Pancreas (tissue), 10 donors: ENCODE measurements at regions not wholly inside any gene's neighbourhood (a gene's known extent, or its start where the extent isn't known, plus 50 kb on each side); places are given as distances from the start of the nearest gene placed in this dataset.

Experiments used
- ATAC-seq, 4 donors: fragments of 200-7000 bp; cut with Tn5 transposase; one replicate each; pipeline versions ENCODE4 v1.8.0 to v1.9.1; 2020; ENCODE audit warnings: mild to moderate bottlenecking in 4 of 4, moderate library complexity in 4 of 4
- DNase-seq, 6 donors: peaks; one replicate each; pipeline ENCODE4 v3.0.0-alpha.2; 2020
- FAIRE-seq: peaks from 2 replicates; lab custom pipeline; 2012; peaks lifted over from hg19 to GRCh38; lab: Jason Lieb, UNC
- H3K27ac ChIP-seq, 4 donors: fragments of 200-600 bp; sonication (generic); 1 replicate in 3 of 4; 2 replicates in 1 of 4; pipeline versions ENCODE4 v1.5.0 to v1.8.0; 2020
- H3K27me3 ChIP-seq, 4 donors: fragments of 200-600 bp; one replicate each; pipeline ENCODE4 v1.8.0; 2021
- H3K36me3 ChIP-seq, 3 donors: fragments of 200-600 bp; sonication (generic) in 1 of 3; one replicate each; pipeline versions ENCODE4 v1.5.0 to v1.8.0; 2020 to 2021
- H3K4me1 ChIP-seq, 3 donors: fragments of 200-600 bp; one replicate each; pipeline ENCODE4 v1.8.0; 2021
- H3K4me3 ChIP-seq, 4 donors: fragments of 200-600 bp; sonication (generic) in 2 of 4; one replicate each; pipeline versions ENCODE4 v1.5.0 to v1.8.0; 2020 to 2021
- H3K9me3 ChIP-seq, 4 donors: fragments of 200-600 bp; one replicate each; pipeline ENCODE4 v1.8.0; 2021
- WGBS, 2 donors: extraction: QIAGEN DNeasy Blood & Tissue Kit; methylation state at CpG; one replicate each; pipeline ENCODE4 v1.1.7; 2013; 5-methylcytosine and 5-hydroxymethylcytosine counted together
- intact Hi-C, 3 donors: fragments of 100-400 bp; cut with DNase I; formaldehyde crosslinking; loops; one replicate each; pipeline versions ENCODE4 v1.11.1 to v1.14.2; 2022
- TF ChIP-seq, protein P1 (sequence below), 4 donors: fragments of 200-600 bp; sonication (generic) in 3 of 4; IDR thresholded peaks; one replicate each; pipeline versions ENCODE4 v1.5.0 to v1.8.0; 2021; ENCODE audit warnings: antibody characterized with exemption in 4 of 4
- donor health status: healthy with polysubstance abuse.
- donor health status: DM: no; HTN: no; CAD: no; lungs with moderate emphysema.
- donor health status: DM: no; HTN: no; CAD: no.
- donor health status: control.
- donor health status: control.
- donor health status: Bipolar disorder and iron deficiency.
- donor health status: DM: yes; HTN: yes; CAD: no.
- donor health status: DM: no; HTN: no; CAD: no.
- donor health status: DM: no; HTN: no; CAD: no.
- donor health status: DM: yes; HTN: yes; CAD: no.

DNA sequence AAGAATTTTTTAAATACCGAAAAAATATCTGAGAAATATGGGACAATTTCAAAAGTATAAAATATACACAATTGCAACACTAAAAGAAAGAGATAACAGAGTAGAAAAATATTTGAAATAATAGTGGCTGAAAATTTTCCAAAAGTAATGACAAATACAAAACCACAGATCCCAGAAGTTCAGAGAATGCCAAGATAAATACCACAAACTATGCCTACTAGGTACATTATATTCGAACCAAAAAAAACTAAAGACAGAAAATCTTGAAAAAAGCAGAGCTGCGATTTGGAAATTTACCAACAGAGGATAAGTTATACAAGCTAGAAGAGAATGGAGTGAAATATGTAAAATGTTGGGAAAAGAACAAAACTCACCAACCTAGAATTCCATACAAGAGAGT, 191.3 kb upstream of the ELAC2 start:
- no peak for FAIRE-seq

DNA sequence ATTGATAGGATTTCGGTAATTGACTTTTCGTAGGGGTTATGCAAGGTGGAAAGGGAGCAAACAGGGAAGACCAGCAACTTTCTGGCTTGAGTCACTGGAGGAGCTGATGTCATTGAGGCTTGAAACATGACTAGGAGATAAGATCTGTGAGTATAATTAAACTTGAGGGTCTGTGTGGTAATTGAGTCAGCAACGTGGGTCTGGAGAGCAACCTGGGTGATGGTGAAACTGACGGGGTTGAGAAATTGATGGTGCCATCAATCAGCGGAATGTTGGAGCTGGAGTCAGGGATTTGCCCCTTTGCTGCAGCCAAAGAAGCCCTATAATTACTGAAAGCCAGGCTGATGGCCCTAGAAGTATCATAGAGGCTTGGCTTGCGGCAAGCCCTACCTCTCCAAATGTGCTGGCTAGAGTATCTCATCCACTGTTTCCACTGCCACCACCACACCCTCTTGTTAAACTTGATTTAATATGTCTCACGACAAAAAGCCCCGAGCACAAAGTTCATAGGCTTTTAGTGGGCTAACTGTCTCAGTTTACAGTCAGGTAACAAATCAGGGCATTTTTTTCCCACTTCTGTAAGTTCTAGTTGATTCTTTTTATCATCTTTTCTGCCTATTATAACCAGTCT, 186.9 kb upstream of the ELAC2 start:
- WGBS, 2 donors: 70 to 78% methylated on average over 8 of the region's 8 CpGs
- intact Hi-C loops: no loop called here
- Histone ChIP-seq H3K4me1 (no peaks in the 10 kb centered on the region), H3K36me3 (no peaks in the 10 kb centered on the region), H3K27ac (no peak overlapping the region), H3K27me3 (no peaks in the 10 kb centered on the region), H3K9me3 (no peaks in the 10 kb centered on the region), H3K4me3 (no peak overlapping the region)
- DNase-seq (no peak), ATAC-seq (no peak), FAIRE-seq (no peak)
- TF ChIP-seq, protein P1, sequence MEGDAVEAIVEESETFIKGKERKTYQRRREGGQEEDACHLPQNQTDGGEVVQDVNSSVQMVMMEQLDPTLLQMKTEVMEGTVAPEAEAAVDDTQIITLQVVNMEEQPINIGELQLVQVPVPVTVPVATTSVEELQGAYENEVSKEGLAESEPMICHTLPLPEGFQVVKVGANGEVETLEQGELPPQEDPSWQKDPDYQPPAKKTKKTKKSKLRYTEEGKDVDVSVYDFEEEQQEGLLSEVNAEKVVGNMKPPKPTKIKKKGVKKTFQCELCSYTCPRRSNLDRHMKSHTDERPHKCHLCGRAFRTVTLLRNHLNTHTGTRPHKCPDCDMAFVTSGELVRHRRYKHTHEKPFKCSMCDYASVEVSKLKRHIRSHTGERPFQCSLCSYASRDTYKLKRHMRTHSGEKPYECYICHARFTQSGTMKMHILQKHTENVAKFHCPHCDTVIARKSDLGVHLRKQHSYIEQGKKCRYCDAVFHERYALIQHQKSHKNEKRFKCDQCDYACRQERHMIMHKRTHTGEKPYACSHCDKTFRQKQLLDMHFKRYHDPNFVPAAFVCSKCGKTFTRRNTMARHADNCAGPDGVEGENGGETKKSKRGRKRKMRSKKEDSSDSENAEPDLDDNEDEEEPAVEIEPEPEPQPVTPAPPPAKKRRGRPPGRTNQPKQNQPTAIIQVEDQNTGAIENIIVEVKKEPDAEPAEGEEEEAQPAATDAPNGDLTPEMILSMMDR (IDR thresholded peaks at IDR 0.05): no peak

More for the DNA sequence above, 191.3 kb upstream of the ELAC2 start:
- ATAC-seq: no peak
- no peak overlapping the region for H3K4me3 ChIP-seq
- intact Hi-C loops: no loop called here
- H3K36me3 ChIP-seq: no peaks in the 10 kb centered on the region
- H3K9me3 ChIP-seq: no peaks in the 10 kb centered on the region
- TF ChIP-seq, protein P1 (IDR thresholded peaks at IDR 0.05): no peak
- H3K27ac ChIP-seq: no peak overlapping the region
- DNase-seq: no peak
- 53 to 73% methylated on average over 3 of the region's 3 CpGs for WGBS, 2 donors
- H3K27me3 ChIP-seq: no peaks in the 10 kb centered on the region
- H3K4me1 ChIP-seq: peaks cover 0 to 7% (median 3%) of the 10 kb centered on the region in 3 donors

DNA sequence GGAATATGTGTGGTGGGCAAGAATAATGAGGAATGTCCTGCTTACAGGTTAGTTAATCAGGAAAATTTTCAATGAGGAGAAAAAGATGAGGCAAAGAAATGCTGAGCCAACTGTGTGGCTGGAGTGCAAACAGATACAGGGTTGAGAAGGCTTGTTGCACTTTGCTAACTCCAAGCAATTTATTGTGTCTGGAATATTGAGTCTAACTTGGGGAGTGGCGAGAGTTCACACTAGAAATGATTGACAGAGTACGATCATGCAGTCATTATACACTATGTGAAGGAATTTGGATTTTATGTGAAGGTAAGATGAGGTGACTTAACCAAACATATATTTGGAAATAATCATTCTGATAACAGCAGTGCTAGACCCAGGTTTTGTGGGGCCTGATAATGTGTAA, 185.0 kb upstream of the ELAC2 start:
- ATAC-seq: no peak
- H3K27me3 ChIP-seq: no peaks in the 10 kb centered on the region
- no peak overlapping the region for H3K27ac ChIP-seq
- 84 to 91% methylated on average over 2 of the region's 2 CpGs for WGBS, 2 donors
- no peaks in the 10 kb centered on the region for H3K9me3 ChIP-seq
- no peaks in the 10 kb centered on the region for H3K36me3 ChIP-seq
- DNase-seq: no peak
- H3K4me1 ChIP-seq: no peaks in the 10 kb centered on the region
- no peak for FAIRE-seq
- intact Hi-C loops: no loop called here
- TF ChIP-seq, protein P1 (IDR thresholded peaks at IDR 0.05): no peak
- no peak overlapping the region for H3K4me3 ChIP-seq

DNA sequence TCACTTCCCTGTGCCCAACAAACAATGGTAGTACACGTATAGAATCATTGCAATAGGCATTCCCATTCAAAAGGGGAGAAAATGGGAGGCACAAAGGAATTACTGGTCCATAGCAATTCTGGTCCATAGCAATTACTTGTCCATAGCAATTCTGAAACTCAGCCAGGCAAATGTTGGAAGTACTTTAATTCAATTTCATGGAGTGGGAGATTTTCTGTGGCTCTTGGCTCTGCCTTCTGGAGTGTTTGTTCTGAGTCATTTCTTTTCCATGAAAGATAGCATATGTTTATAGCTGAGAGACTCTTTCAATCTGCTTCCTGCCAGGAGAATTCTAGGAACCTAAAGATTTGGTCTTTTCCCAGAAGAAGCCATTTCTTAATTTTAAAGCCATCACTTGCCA, 182.8 kb upstream of the ELAC2 start:
- H3K4me1 ChIP-seq: no peaks in the 10 kb centered on the region
- DNase-seq: no peak
- no peak for FAIRE-seq
- ATAC-seq: no peak
- WGBS, 2 donors: 66 to 77% methylated on average over 1 of the region's 1 CpG
- intact Hi-C loops: no loop called here
- H3K36me3 ChIP-seq: no peaks in the 10 kb centered on the region
- H3K27me3 ChIP-seq: no peaks in the 10 kb centered on the region
- TF ChIP-seq, protein P1 (IDR thresholded peaks at IDR 0.05): no peak
- no peaks in the 10 kb centered on the region for H3K9me3 ChIP-seq
- no peak overlapping the region for H3K27ac ChIP-seq
- H3K4me3 ChIP-seq: no peak overlapping the region

DNA sequence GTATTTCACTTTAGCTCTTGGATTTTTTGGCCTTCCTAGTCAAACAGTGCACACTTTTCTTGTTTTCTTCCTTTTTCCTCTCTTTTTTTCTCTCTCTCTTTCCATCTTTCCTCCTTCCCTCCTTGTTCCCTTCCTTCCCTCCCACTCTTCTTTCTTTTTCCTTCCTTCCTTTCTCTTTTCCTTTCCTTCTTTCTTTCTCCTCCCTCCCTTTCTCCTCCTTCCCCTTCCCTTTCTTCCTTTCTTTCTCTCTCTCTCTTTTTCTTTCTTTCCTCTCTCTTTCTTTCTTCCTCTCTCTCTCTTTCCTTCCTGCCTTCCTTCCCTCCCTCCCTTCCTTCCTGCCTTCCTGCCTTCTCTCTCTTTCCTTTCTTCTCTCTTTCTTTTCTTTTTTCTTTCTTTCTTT, 181.6 kb upstream of the ELAC2 start:
- Histone ChIP-seq H3K4me1 (no peaks in the 10 kb centered on the region), H3K27ac (no peak overlapping the region), H3K9me3 (no peaks in the 10 kb centered on the region), H3K36me3 (no peaks in the 10 kb centered on the region), H3K4me3 (no peak overlapping the region), H3K27me3 (no peaks in the 10 kb centered on the region)
- ATAC-seq (no peak), DNase-seq (no peak), FAIRE-seq (no peak)
- TF ChIP-seq, protein P1 (IDR thresholded peaks at IDR 0.05): no peak
- intact Hi-C loops: no loop called here
